ENCODE measurements at regions not wholly inside any gene's neighbourhood (a gene's known extent, or its start where the extent isn't known, plus 50 kb on each side); places are given as distances from the start of the nearest gene placed in this dataset.
"Not testable (repeated sequence)": the region's sequence is repeated elsewhere in the genome, so short reads cannot be mapped to it uniquely, and the experiment has no call there.

DNA sequence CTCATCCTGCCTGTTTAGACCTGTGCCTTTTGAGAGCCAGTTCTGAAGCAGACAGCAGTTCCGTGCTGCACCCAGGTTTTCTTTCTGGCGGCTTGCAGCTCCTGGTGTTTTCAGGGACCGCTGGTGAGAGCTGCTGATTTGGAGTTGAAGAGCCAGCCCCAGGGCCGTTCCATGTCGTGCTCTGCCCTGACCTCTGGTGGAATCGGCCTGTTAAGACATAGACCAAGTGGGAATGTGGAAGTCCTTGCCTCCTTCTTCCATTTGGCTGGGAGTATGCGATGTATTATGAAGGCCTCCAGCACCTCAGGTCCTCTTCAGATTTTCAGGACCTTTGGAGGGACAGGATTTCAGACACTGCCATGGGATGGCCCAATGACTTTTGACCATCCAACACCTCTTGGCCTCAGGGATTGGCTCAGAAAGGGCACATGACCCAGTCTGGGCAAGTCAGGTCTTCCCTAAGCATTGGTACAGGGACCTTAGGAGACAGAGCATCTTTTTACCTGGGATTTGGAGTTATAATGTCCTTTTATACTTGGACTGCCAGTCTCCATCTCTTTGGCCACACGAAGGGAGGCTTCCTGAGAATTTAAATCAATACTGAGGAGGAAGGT lies 136.1 kb upstream of the CLINT1 start:
- in situ Hi-C loops (cut with HindIII; ENCODE audit: low pct_ligation_motif_present, low pct_unique_long_range_greater_than_20kb, low sequenced_read_pairs) = no loop called here
- DNase-seq = peak; percentile 57

DNA sequence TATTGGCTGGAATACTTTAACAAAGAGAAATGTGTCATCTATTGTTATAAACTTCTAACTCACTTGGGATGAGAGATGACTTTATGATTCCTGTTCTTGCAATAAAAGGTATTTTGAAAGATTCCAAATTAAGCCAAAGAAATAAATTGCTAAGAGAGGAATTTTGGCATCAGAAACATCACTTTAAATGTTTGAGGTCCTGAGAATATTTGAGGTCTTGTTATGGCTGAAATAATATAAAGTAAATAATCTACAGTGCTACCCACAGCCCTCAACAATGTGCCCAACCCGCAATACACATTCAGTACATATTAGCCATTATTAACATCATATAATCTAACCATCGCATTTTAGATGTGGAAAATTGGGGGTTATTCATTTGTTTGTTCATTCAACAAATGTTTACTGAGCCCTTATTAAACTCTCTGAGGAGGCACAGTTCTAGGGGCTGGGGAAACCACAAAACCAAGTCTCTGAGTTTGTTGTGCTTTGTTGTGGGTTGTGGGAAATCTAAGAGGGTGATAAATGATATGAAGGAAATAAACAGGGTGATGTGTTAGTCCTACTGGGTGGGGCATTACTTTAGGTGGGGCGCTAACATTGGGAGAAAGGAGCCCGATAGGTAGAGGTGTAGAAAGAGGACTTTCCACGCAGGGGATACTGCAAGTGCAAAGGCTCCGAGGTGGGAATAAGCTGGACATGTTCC lies 135.2 kb upstream of the CLINT1 start:
- in situ Hi-C loops (cut with HindIII; ENCODE audit: low pct_ligation_motif_present, low pct_unique_long_range_greater_than_20kb, low sequenced_read_pairs) = no loop called here
- DNase-seq = no peak

DNA sequence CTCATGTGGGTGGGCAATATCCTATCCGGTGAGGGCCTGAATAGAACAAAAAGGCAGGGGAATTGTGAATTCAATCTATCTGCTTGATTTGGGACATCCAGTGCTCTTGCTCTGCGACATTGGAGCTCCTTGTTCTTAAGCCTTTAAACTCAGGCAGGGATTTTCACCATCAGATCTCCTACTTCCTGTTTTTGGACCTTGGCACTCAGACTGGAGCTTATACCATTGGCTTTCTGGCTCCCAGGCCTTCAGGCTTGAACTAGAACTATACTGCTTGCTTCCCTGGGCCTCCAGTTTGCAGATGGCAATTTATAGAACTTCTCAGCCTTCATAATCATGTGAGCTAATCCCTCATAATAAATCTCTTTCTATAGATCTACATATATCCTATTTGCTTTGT lies 134.3 kb upstream of the CLINT1 start:
- no peak for DNase-seq
- in situ Hi-C loops (cut with HindIII; ENCODE audit: low pct_ligation_motif_present, low pct_unique_long_range_greater_than_20kb, low sequenced_read_pairs) = no loop called here

GRCh38 chr5:157990583-157991181 lies 131.7 kb upstream of the CLINT1 start:
- no peak for DNase-seq
- in situ Hi-C loops (cut with HindIII; ENCODE audit: low pct_ligation_motif_present, low pct_unique_long_range_greater_than_20kb, low sequenced_read_pairs) = no loop called here

DNA sequence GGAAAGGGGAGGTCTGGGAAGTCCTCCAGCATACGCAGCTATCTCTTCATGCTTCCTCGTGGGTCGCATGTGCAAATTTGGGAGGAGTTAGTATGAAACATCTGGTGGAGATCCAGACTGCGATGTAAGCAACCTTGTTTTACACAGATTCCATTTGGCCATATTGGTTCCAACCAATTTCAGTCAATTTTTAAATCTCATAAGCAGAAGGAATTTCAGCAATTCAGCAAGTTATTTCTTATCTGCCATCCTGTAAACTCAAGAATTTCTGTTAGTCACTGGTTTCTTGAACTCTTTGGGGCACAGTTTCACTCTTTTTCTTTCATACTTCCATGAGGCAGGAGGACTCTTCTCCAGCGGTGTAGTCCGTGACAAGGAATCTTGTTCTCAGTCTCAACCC lies 130.4 kb upstream of the CLINT1 start:
- in situ Hi-C loops (cut with HindIII; ENCODE audit: low pct_ligation_motif_present, low pct_unique_long_range_greater_than_20kb, low sequenced_read_pairs) = no loop called here
- no peak for DNase-seq

DNA sequence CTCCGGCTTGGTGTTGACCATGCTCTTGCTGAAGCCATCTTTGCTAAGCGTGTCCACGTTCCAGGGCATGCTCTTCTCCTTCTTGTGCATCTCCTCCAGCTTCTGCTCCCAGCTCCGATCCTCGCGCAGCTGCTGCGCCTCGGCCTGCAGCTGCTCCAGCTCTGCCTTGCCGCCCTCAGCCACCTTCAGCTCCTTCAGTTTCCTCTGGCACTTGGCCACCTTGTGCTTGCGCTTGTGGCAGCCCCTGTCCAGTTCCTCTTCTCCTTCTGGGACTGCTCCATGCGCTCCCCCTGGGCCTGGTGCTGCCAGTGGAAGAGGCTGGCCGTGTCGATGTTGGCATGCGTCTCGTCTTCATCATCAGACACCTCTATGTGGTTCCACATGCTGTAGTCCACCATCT lies 128.3 kb upstream of the CLINT1 start:
- in situ Hi-C loops (cut with HindIII; ENCODE audit: low pct_ligation_motif_present, low pct_unique_long_range_greater_than_20kb, low sequenced_read_pairs) = no loop called here

DNA sequence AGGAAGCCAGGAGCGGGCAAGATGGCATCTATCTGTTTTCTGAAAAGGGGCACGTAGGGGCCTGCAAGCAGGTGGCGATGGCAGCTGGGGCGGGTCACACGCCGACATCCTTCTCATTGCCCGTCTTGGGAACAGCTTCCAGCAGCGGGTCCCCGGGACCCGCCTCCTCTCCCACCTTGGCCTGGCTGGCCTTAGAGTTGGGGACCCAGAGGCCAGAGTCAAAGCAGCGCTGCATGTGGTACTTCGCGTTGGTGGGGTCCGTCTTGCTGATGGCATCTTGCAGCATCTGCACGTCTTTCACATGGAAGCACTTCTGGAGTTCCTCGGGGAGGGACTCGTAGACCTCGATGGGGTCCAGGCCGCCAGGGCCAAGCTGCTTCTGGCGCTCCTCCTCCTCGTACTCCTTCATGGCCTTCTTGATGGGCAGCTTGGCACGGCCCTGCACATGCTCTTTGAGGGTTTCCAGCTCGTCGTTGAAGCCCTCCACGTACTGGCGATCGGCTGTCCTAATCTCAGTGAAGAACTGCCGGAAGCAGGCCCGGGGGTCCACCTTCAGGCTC lies 127.6 kb upstream of the CLINT1 start:
- in situ Hi-C loops (cut with HindIII; ENCODE audit: low pct_ligation_motif_present, low pct_unique_long_range_greater_than_20kb, low sequenced_read_pairs) = no loop called here
- DNase-seq = no peak

More for the DNA sequence above, 128.3 kb upstream of the CLINT1 start:
- no peak for DNase-seq

GRCh38 chr5:157984611-157985010 lies 125.7 kb upstream of the CLINT1 start:
- DNase-seq = no peak
- in situ Hi-C loops (cut with HindIII; ENCODE audit: low pct_ligation_motif_present, low pct_unique_long_range_greater_than_20kb, low sequenced_read_pairs) = no loop called here

- DNase-seq = no peak
- in situ Hi-C loops (cut with HindIII; ENCODE audit: low pct_ligation_motif_present, low pct_unique_long_range_greater_than_20kb, low sequenced_read_pairs) = no loop called here
These were observed 125.1 kb upstream of the CLINT1 start for GRCh38 chr5:157983906-157984551.

DNA sequence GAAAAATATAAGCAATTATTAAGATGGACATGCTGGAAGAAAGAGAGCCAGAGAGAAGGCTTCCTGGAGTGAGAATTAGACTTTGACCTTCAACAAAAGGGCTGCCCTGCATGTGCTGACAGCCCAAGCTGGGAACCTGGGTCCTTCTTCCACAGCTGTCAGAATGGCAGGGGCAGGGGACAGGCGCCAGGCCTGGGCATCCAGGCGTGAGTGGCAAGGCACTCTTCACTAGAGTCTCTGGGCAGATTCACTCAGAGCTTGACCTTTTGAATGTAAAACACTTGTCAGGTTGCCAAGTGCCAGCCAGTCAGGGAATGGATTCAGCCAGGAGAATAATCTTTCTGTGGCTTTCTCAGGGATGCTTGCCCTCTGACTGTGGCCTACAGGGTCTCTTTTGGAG lies 119.1 kb upstream of the CLINT1 start:
- in situ Hi-C loops (cut with HindIII; ENCODE audit: low pct_ligation_motif_present, low pct_unique_long_range_greater_than_20kb, low sequenced_read_pairs) = no loop called here
- DNase-seq = no peak

DNA sequence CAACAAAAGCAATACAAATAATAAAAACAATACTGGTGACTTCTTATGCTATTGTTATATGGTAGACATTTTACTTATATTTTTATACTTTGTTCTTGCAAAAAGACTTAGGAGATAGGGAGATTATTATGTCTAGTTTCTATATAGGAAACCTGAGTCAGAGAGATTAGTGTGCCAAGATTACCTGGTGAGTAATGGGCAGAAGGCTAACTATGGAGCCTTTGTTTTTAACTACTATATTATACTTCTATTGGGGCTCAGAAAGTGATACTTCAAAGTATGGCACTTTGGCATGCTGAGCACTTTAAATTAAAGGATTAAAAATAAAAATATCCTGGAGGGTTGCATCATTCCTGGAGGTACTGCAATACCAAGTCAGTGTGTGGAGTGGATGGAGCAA lies 117.5 kb upstream of the CLINT1 start:
- DNase-seq = no peak
- in situ Hi-C loops (cut with HindIII; ENCODE audit: low pct_ligation_motif_present, low pct_unique_long_range_greater_than_20kb, low sequenced_read_pairs) = no loop called here

- in situ Hi-C loops (cut with HindIII; ENCODE audit: low pct_ligation_motif_present, low pct_unique_long_range_greater_than_20kb, low sequenced_read_pairs) = no loop called here
These were observed 113.6 kb upstream of the CLINT1 start for GRCh38 chr5:157972579-157972978.

DNA sequence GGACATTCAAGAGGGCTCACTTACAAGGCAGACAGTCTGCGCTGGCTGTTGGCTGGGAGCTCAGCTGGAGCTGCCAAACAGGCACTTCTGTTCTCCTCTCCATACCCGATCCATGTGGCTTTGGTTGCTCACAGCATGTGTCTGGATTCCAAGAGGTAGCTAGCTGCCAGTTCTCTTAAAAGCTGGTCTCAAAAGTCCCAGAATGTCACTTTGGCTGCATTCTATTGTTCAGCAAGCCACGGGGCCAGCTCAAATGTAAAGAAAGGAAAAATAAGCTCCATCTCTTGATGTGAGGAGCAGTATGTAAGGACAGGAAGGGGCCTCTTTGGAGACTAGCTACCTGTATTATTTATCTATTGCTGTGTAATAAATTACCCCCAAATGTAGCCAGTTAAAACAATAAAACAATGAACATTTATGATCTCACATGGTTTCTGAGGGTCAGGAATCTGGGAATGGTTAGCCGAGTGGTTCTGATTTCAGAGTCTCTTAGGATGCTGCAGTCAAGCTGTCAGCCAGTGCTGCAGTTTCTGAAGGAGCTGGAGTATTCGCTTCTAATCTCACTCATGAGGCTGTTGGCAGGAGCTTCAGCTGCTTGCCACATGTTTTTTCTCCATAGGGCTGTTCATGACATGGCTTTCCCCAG lies 112.7 kb upstream of the CLINT1 start:
- in situ Hi-C loops (cut with HindIII; ENCODE audit: low pct_ligation_motif_present, low pct_unique_long_range_greater_than_20kb, low sequenced_read_pairs) = no loop called here
- no peak for DNase-seq

More at GRCh38 chr5:157972579-157972978, 113.6 kb upstream of the CLINT1 start:
- DNase-seq = no peak

- in situ Hi-C loops (cut with HindIII; ENCODE audit: low pct_ligation_motif_present, low pct_unique_long_range_greater_than_20kb, low sequenced_read_pairs); DNase-seq: not testable (repeated sequence)
These were observed 109.6 kb upstream of the CLINT1 start for GRCh38 chr5:157968570-157968969.

GRCh38 chr5:157965989-157966388 lies 107.0 kb upstream of the CLINT1 start:
- no peak for DNase-seq
- in situ Hi-C loops (cut with HindIII; ENCODE audit: low pct_ligation_motif_present, low pct_unique_long_range_greater_than_20kb, low sequenced_read_pairs) = no loop called here

DNA sequence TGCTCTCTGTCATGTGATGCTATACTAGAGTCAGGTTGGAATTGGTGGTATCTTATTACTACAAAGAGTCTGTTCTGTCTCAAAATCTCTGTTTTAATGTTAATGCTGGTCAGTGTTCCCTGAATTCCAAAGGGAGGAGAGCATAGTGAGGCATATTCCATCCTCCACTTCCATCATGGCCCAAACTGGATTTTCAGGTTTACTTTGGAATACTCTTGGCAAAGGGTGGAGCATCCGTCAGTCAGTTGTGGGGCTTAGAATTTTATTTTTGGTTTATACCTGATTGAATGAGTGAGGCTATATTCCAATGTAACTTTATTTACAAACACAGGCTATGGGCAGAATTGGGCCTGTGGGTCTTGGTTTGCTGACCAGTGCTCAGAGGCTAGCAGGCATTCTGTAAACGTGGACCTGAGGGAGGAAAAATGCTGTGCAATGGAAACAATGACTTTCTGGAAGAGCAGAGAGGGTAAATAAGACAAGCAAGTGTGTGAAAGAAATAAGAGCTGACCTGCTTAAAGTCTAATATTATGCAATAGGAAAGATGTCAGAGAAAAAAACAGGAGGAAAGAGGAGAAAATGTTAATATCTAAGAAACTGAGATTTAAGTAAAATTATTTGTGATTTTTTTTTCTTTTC lies 106.2 kb upstream of the CLINT1 start:
- in situ Hi-C loops (cut with HindIII; ENCODE audit: low pct_ligation_motif_present, low pct_unique_long_range_greater_than_20kb, low sequenced_read_pairs) = no loop called here
- no peak for DNase-seq

DNA sequence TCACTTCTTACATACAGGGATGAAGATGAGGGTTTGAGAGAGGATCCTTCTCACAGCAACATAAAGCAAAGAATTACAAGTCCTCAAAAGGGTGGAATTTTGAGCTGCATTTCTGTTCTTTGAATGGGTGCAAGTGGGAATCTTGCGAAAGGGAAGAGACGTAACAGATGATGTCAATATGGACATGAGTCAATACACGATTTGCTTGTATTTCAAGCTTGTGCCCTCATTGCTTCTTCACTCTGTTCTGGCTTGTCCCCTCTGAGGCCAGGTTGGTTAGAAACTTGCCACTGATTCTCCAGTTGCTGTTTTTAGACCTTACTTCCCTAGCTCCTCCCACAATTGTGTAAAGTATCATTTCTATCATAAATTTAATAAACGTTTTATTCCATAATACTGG lies 104.8 kb upstream of the CLINT1 start:
- in situ Hi-C loops (cut with HindIII; ENCODE audit: low pct_ligation_motif_present, low pct_unique_long_range_greater_than_20kb, low sequenced_read_pairs) = no loop called here
- no peak for DNase-seq

GRCh38 chr5:157963244-157963643 lies 104.3 kb upstream of the CLINT1 start:
- in situ Hi-C loops (cut with HindIII; ENCODE audit: low pct_ligation_motif_present, low pct_unique_long_range_greater_than_20kb, low sequenced_read_pairs) = no loop called here

More at GRCh38 chr5:157963244-157963643, 104.3 kb upstream of the CLINT1 start:
- DNase-seq = no peak

Measured in ACHN (cell line).